ENCODE measurements at regions not wholly inside any gene's neighbourhood (a gene's known extent, or its start where the extent isn't known, plus 50 kb on each side); places are given as distances from the start of the nearest gene placed in this dataset.
A peak's percentile ranks its signal among the peaks of the same experiment; 100 is the strongest.
"Not testable (repeated sequence)": the region's sequence is repeated elsewhere in the genome, so short reads cannot be mapped to it uniquely, and the experiment has no call there.

DNA sequence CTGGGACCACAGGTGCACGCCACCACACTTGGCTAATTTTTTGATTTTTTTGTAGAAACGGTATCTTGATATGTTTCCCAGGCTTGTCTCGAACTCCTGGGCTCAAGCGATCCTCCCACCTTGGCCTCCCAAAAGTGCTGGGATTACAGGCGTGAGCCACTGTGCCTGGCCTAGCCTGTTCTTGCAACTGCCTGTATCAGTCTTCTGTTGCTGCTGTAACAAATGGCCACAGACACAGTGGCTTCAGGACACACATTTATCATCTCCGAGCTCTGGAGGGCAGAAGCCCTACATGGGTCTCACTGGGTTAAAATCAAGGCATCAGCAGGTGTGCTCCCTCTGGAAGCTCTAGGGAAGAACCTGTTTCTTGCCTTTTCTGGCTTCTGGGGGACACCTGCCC lies 79.9 kb upstream of the NCOR2 start:
- H3K27me3 ChIP-seq (ENCODE audit: insufficient read depth, low read length): no peaks in the 10 kb centered on the region
- peaks cover 8% of the 10 kb centered on the region for H3K4me1 ChIP-seq (ENCODE audit: control insufficient read depth, insufficient read depth, low read length, unreplicated experiment)
- no peak overlapping the region for H3K27ac ChIP-seq (ENCODE audit: low read depth, low read length)
- H3K4me3 ChIP-seq (ENCODE audit: low read depth, low read length): no peak overlapping the region
- no peaks in the 10 kb centered on the region for H3K79me2 ChIP-seq (ENCODE audit: control insufficient read depth, insufficient read depth, low read length, unreplicated experiment)
- H3K36me3 ChIP-seq (ENCODE audit: insufficient read depth, low read length): no peaks in the 10 kb centered on the region
- no peak overlapping the region for H2AFZ ChIP-seq (ENCODE audit: low read length, unreplicated experiment)

DNA sequence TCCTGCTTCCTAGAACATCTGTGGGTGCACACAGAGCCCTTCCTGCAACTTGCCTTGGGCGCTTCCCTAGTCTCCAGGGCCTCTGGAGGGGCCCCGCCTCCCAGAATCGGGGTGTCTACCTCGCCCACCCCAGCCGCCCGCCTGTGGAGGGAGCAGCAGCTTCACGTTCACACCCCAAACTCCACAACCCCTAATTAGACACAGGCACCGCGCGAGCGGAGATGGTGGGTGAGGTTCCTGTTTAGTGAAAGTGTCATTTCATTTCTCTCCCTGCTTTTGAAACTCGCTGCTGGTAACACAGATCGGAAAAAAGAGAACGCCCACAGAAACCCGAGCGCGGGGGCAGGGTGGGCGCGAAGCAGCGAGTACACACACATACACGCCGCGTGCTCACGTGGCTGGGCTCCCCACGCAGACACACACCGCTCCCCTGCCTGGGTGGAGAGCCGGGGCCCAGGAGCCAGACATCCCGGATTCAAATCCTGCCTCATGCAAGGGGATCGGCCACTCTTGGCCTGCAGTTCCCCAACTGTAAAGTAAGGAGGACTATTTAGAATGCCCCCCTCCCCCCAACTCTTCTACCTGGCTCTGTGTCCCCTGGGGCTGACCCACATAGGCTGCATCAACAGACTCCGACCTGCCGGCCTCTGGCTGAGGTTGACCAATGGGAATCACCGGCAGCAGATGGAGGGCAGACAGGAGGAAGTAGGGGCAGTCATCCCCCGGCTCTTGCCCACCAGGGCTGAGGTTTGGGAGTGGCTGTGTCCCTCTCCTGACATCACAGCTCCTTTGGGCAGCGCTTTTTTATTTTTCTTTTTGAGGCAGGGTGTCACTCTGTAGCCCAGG lies 79.2 kb upstream of the NCOR2 start:
- Histone ChIP-seq H2AFZ (ENCODE audit: low read length, unreplicated experiment) (no peak overlapping the region), H3K4me3 (ENCODE audit: low read depth, low read length) (no peak overlapping the region), H3K27me3 (ENCODE audit: insufficient read depth, low read length) (no peaks in the 10 kb centered on the region), H3K4me1 (ENCODE audit: control insufficient read depth, insufficient read depth, low read length, unreplicated experiment) (peaks cover 2% of the 10 kb centered on the region), H3K36me3 (ENCODE audit: insufficient read depth, low read length) (no peaks in the 10 kb centered on the region), H3K79me2 (ENCODE audit: control insufficient read depth, insufficient read depth, low read length, unreplicated experiment) (no peaks in the 10 kb centered on the region), H3K27ac (ENCODE audit: low read depth, low read length) (no peak overlapping the region)

DNA sequence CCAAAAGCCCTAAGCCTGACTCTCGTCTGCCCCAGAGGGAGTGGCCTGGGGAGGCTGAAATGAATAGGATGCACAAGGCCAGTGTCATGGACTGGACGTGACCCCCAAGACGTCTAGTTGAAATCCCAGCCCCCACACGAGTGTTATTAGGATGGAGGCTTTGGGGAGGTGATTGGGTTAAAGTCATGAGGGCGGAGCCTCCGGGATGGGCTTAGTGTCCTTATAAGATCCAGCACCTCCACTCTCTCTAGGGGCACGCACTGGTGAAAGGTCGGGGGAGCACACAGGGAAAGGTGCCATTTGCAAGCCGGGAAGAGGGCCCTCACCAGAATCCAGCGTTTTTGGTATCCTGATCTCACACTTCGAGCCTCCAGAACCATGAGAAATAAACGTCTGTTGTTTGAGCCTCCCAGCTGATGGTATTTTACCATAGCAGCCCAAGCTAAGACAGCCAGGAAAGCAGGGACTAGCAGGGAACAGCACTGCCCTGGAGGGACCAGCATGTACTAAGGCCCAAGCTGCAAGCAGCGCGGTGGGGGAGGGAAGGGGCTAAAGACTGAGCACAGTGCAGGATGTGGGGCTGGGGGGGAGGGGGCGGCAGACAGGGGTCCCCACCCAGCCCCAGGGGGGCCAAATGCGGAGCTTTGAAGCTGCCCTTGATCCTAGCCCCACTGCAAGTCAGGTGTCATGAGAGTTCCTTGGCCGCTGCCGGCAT lies 78.3 kb upstream of the NCOR2 start:
- Histone ChIP-seq H3K27ac (ENCODE audit: low read depth, low read length) (no peak overlapping the region), H2AFZ (ENCODE audit: low read length, unreplicated experiment) (no peak overlapping the region), H3K27me3 (ENCODE audit: insufficient read depth, low read length) (no peaks in the 10 kb centered on the region), H3K79me2 (ENCODE audit: control insufficient read depth, insufficient read depth, low read length, unreplicated experiment) (no peaks in the 10 kb centered on the region), H3K36me3 (ENCODE audit: insufficient read depth, low read length) (no peaks in the 10 kb centered on the region), H3K4me3 (ENCODE audit: low read depth, low read length) (no peak overlapping the region), H3K4me1 (ENCODE audit: control insufficient read depth, insufficient read depth, low read length, unreplicated experiment) (peaks cover under 1% of the 10 kb centered on the region)

DNA sequence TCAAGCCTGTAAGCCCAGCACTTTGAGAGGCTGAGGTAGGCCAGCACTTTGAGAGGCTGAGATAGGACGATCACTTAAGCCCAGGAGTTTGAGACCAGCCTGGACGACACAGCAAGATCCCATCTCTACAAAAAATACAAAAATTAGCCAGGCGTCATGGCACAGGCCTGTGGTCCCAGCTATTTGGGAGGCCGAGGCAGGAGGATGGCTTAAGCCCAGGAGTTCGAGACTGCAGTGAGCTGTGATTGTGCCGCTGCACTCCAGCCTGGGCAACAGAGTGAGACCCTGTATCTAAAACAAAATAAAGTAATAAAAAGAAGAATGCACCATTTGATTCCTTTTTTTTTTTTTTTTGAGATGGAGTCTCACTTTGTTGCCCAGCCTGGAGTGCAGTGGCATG lies 76.4 kb upstream of the NCOR2 start:
- not testable (repeated sequence) for H3K36me3 ChIP-seq (ENCODE audit: insufficient read depth, low read length); H3K4me3 ChIP-seq (ENCODE audit: low read depth, low read length); H3K27ac ChIP-seq (ENCODE audit: low read depth, low read length); H3K27me3 ChIP-seq (ENCODE audit: insufficient read depth, low read length); H2AFZ ChIP-seq (ENCODE audit: low read length, unreplicated experiment); H3K79me2 ChIP-seq (ENCODE audit: control insufficient read depth, insufficient read depth, low read length, unreplicated experiment)
- peaks cover 16% of the 10 kb centered on the region for H3K4me1 ChIP-seq (ENCODE audit: control insufficient read depth, insufficient read depth, low read length, unreplicated experiment)

DNA sequence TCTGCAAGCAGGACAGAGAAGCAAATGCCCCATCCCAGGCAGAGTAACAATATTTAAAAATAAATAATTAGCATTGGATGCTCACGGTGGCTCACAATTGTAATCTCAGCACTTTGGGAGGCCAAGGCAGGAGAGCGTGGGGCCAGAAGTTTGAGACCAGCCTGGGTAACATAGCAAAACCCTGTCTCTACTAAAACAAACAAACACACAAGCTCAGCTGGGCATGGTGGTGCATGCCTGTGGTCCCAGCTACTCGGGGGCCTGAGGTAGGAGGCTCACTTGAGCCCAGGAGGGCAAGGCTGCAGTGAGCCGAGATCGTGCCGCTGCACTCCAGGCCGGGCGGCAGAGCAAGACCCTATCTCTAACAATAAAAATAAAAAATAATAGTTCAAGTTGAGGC lies 74.7 kb upstream of the NCOR2 start:
- H3K27ac ChIP-seq (ENCODE audit: low read depth, low read length): no peak overlapping the region
- no peaks in the 10 kb centered on the region for H3K79me2 ChIP-seq (ENCODE audit: control insufficient read depth, insufficient read depth, low read length, unreplicated experiment)
- peaks cover 16% of the 10 kb centered on the region for H3K4me1 ChIP-seq (ENCODE audit: control insufficient read depth, insufficient read depth, low read length, unreplicated experiment)
- no peaks in the 10 kb centered on the region for H3K36me3 ChIP-seq (ENCODE audit: insufficient read depth, low read length)
- H3K27me3 ChIP-seq (ENCODE audit: insufficient read depth, low read length): no peaks in the 10 kb centered on the region
- no peak overlapping the region for H3K4me3 ChIP-seq (ENCODE audit: low read depth, low read length)
- no peak overlapping the region for H2AFZ ChIP-seq (ENCODE audit: low read length, unreplicated experiment)

DNA sequence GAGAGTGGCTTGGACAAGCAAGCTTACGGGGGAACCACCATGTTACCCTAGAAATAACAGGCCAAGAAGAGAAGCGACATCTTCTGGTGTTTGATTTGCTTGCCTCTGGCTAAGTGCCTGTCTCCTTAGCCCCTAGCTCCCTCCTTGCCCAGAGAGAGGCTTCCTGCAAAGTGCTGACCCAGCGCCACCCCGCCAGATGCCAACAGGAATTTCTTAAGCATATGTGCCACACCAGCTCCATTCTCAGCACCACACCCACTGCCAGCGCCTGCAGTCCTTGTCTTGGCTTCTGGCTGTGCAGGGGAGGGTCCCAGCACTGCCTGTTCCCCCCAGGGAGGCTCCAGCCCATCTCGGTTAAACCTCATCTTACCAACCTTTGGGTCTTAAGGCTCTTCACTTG lies 74.2 kb upstream of the NCOR2 start:
- H3K27me3 ChIP-seq (ENCODE audit: insufficient read depth, low read length): no peaks in the 10 kb centered on the region
- H3K79me2 ChIP-seq (ENCODE audit: control insufficient read depth, insufficient read depth, low read length, unreplicated experiment): no peaks in the 10 kb centered on the region
- H3K4me3 ChIP-seq (ENCODE audit: low read depth, low read length): no peak overlapping the region
- H3K4me1 ChIP-seq (ENCODE audit: control insufficient read depth, insufficient read depth, low read length, unreplicated experiment): peaks cover 18% of the 10 kb centered on the region
- H3K36me3 ChIP-seq (ENCODE audit: insufficient read depth, low read length): no peaks in the 10 kb centered on the region
- no peak overlapping the region for H3K27ac ChIP-seq (ENCODE audit: low read depth, low read length)
- no peak overlapping the region for H2AFZ ChIP-seq (ENCODE audit: low read length, unreplicated experiment)

DNA sequence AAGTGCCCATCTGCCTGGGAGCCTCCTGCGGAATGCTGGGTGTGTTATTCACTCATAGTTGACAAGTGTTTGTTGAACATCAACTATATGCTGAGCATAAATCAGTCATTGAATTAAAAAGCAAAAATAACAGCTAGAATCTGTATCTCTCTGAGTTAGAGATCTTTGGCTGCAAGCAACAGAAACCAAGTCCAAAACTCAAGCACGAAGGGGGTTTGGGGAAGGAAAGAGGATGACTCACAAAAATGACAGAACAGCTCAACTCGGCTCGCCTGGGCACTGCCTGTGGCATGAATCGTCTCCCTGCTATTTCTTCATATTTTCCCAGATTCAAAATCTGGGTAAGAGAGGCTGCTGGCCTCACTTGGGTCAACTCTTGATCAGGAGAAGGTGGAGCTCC lies 72.6 kb upstream of the NCOR2 start:
- Histone ChIP-seq H2AFZ (ENCODE audit: low read length, unreplicated experiment) (no peak overlapping the region), H3K27ac (ENCODE audit: low read depth, low read length) (peak overlapping the region; percentile 57), H3K4me3 (ENCODE audit: low read depth, low read length) (peak overlapping the region; percentile 32; the same call in 1 of the 2 replicates), H3K4me1 (ENCODE audit: control insufficient read depth, insufficient read depth, low read length, unreplicated experiment) (peaks cover 30% of the 10 kb centered on the region), H3K27me3 (ENCODE audit: insufficient read depth, low read length) (no peaks in the 10 kb centered on the region), H3K79me2 (ENCODE audit: control insufficient read depth, insufficient read depth, low read length, unreplicated experiment) (no peaks in the 10 kb centered on the region), H3K36me3 (ENCODE audit: insufficient read depth, low read length) (no peaks in the 10 kb centered on the region)

DNA sequence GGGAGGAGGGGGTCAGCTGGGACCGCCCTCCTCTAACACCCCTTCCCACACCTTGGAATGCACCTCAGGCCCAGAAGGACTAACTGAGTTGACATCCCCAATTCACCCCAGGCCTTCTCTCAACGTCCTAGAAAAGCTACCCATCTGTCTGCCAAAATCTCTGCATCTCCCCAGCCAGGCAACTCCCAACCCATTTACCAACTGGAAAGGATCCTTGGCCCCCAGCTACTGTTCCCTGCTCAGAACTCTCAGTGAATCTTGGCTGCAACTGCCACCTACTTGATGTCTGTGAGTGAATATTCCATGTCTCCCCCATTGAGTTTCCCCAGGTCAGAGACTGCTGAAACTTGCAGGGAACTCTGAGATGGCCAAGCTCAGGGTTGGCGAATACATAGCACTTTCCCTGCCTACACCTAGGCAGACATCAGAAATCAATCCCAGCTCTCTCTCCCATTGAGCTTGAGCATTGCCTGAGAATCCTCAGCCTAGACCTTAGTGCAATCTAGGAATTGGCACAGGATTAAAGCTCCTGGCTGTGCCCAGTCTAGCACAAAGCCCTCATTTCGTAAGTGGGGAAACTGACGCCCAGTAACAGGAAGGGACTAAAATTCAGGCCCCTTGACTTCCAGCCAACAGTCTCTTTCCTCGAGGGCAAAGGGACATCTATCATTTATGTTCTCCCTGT lies 71.9 kb upstream of the NCOR2 start:
- peak overlapping the region; percentile 57 for H3K27ac ChIP-seq (ENCODE audit: low read depth, low read length)
- H3K27me3 ChIP-seq (ENCODE audit: insufficient read depth, low read length): no peaks in the 10 kb centered on the region
- H3K4me3 ChIP-seq (ENCODE audit: low read depth, low read length): no peak overlapping the region
- peaks cover 30% of the 10 kb centered on the region for H3K4me1 ChIP-seq (ENCODE audit: control insufficient read depth, insufficient read depth, low read length, unreplicated experiment)
- H3K36me3 ChIP-seq (ENCODE audit: insufficient read depth, low read length): no peaks in the 10 kb centered on the region
- no peak overlapping the region for H2AFZ ChIP-seq (ENCODE audit: low read length, unreplicated experiment)
- no peaks in the 10 kb centered on the region for H3K79me2 ChIP-seq (ENCODE audit: control insufficient read depth, insufficient read depth, low read length, unreplicated experiment)

DNA sequence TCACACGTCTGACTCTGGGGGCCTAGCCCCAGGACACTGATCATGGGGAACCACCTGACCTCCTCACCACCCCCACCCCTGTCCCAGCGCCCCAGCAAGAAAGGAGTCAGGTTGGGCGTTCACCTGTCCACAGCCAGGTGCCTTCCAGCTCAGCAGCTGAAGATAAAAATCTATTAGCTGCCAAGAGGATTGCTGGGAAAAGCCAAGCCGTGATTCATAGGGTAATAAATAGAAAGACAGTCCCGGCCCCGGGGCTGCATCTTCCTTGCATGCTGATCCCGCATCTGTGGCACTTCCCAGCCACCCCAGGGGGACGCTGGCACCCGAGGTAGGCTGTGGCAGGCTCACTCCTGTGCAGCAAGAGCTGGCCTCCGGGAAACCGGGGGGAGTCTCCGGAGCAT lies 70.2 kb upstream of the NCOR2 start:
- Histone ChIP-seq H3K4me1 (ENCODE audit: control insufficient read depth, insufficient read depth, low read length, unreplicated experiment) (peaks cover 40% of the 10 kb centered on the region), H3K36me3 (ENCODE audit: insufficient read depth, low read length) (no peaks in the 10 kb centered on the region), H3K4me3 (ENCODE audit: low read depth, low read length) (no peak overlapping the region), H3K27ac (ENCODE audit: low read depth, low read length) (no peak overlapping the region), H3K27me3 (ENCODE audit: insufficient read depth, low read length) (no peaks in the 10 kb centered on the region), H3K79me2 (ENCODE audit: control insufficient read depth, insufficient read depth, low read length, unreplicated experiment) (no peaks in the 10 kb centered on the region), H2AFZ (ENCODE audit: low read length, unreplicated experiment) (no peak overlapping the region)

DNA sequence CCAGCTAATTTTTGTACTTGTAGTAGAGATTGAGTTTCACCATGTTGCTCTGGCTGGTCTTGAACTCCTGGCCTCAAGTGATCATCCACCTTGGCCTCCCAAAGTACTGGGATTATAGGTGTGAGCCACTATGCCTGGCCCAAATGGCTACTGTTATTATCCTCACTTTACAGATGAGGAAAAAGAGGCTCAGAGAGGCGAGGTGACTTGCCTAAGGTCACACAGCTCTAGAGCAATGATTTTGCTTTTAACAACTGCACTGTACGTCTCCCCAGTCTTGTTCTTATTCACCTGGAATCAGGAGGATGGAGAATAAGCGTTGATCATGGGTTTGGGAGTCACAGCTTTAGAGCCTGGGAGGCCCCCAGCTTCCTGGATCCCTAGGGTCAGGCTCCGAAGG lies 69.8 kb upstream of the NCOR2 start:
- no peak overlapping the region for H3K27ac ChIP-seq (ENCODE audit: low read depth, low read length)
- H3K36me3 ChIP-seq (ENCODE audit: insufficient read depth, low read length): no peaks in the 10 kb centered on the region

More for the DNA sequence above, 69.8 kb upstream of the NCOR2 start:
- Histone ChIP-seq H3K4me1 (ENCODE audit: control insufficient read depth, insufficient read depth, low read length, unreplicated experiment) (peaks cover 42% of the 10 kb centered on the region), H3K79me2 (ENCODE audit: control insufficient read depth, insufficient read depth, low read length, unreplicated experiment) (no peaks in the 10 kb centered on the region), H3K4me3 (ENCODE audit: low read depth, low read length) (no peak overlapping the region), H2AFZ (ENCODE audit: low read length, unreplicated experiment) (no peak overlapping the region), H3K27me3 (ENCODE audit: insufficient read depth, low read length) (no peaks in the 10 kb centered on the region)
